ENCODE measurements at regions not wholly inside any gene's neighbourhood (a gene's known extent, or its start where the extent isn't known, plus 50 kb on each side); places are given as distances from the start of the nearest gene placed in this dataset.

DNA sequence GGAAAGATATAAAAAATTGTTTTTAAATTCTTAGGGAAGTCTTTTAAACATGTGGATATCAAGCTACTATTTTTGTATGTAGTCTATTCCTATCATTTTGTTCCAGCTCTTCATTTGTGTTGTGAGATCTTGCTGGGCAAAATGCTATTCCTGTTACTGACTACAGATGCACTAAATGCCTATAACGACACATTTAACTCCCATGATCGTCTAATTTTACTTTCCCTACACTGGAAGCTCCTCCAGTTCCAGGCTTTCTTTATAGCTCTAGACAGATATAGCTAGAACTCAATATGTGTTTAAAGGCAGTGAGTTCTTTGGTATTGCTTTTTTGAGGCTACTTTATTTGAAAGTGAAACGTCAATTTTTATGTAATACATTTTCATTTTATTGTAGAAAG, 971.5 kb upstream of the CITED2 start (continued):
- TF ChIP-seq GTF2F1 (IDR thresholded peaks at IDR 0.05; ENCODE audit: low read depth, low read length) (no peak), GABPA (tag; conservative IDR thresholded peaks at IDR 0.05; ENCODE audit: low read depth) (no peak)
- TF ChIP-seq, protein P1, sequence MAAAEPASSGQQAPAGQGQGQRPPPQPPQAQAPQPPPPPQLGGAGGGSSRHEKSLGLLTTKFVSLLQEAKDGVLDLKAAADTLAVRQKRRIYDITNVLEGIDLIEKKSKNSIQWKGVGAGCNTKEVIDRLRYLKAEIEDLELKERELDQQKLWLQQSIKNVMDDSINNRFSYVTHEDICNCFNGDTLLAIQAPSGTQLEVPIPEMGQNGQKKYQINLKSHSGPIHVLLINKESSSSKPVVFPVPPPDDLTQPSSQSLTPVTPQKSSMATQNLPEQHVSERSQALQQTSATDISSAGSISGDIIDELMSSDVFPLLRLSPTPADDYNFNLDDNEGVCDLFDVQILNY (CRISPR knock-in tag; IDR thresholded peaks at IDR 0.05): no peak

DNA sequence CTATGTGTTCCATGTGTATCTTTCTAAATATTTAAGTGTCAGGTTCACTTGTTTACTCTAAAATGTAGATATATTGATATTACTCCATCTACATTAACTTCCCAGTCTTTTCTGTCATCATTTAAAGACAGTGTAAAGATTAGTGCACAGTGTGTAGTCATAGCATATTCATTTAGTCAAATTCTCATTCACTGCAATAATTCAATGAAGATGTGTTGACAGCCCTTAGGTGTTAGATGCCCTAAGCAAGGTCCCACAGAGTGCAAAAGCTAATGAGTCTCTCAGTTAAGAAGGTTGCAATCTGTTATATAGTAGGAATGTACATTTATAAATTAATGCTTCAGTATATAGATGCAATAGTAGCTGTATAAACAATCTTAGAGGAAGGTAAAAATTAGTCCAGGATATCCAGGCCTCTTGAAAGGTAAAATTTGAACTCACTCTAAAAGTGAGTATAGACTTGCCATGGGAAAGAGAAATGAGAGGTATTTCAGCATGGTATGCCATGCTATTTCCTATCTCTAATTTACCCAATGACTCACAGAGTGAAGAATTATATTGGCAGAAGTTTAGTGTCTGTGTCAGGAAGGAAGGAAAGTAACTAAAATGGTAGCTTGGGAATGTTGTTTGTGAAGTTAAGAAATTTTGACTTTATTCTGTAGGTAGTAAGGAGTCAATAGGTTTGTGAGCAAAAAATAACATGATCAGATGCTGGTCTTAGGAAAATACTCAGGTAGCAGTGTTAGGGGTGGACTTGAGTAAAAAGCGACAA, 969.9 kb upstream of the CITED2 start:
- Histone ChIP-seq H3K9me1 (ENCODE audit: control insufficient read depth, insufficient read depth, low read length) (no peaks in the 10 kb centered on the region), H3K79me2 (ENCODE audit: control insufficient read depth, insufficient read depth, low read length) (no peaks in the 10 kb centered on the region), H3K27ac (ENCODE audit: extremely low read depth, low read depth, low read length) (no peak overlapping the region), H3K4me3 (no peak overlapping the region), H4K20me1 (replicated peaks; ENCODE audit: control insufficient read depth, insufficient read depth, low read length) (no peaks in the 10 kb centered on the region), H3K9ac (ENCODE audit: insufficient read depth in 1 of 2, low read depth in 2 of 2, low read length in 2 of 2) (no peak overlapping the region), H3K36me3 (ENCODE audit: control insufficient read depth, insufficient read depth, low read length) (no peaks in the 10 kb centered on the region), H3K4me1 (replicated peaks in 1 of 2; ENCODE audit: control insufficient read depth in 2 of 2, insufficient read depth in 2 of 2, low read length in 2 of 2) (no peaks in the 10 kb centered on the region), H3K4me2 (ENCODE audit: insufficient read depth, low read length) (no peak overlapping the region), H3K9me3 (replicated peaks; ENCODE audit: control insufficient read depth, insufficient read depth, low read depth, low read length) (no peaks in the 10 kb centered on the region), H2AFZ (ENCODE audit: low read depth, low read length) (no peak overlapping the region), H3K27me3 (ENCODE audit: control insufficient read depth in 2 of 2, insufficient read depth in 2 of 2, low read length in 2 of 2) (no peaks in the 10 kb centered on the region)
- CTCF ChIA-PET (ENCODE audit: low intra/inter-chr PET ratio): no interaction called here
- in situ Hi-C loops (cut with MboI): no loop called here
- ATAC-seq (no peak), FAIRE-seq (no peak), DNase-seq (ENCODE audit: extremely low read depth in 1 of 4, low spot score in 3 of 4) (no peak)
- WGBS (ENCODE audit: insufficient coverage, low coverage, missing lambda C conversion rate): 71% methylated on average over 1 of the region's 1 CpG
- POLR2A ChIA-PET: interaction anchor here (0.8 to 2.0 kb wide), 2 partner anchors 10 to 1187 kb away, joined by 3 to 9 read pairs; no protein-coding TSS in a partner anchor
- no TSS peak for BruUV-seq (replicated peaks)
- intact Hi-C loops (cut with micrococcal nuclease): no loop called here
- TF ChIP-seq ZNF165 (CRISPR knock-in tag; IDR thresholded peaks at IDR 0.05; ENCODE audit: borderline replicate concordance): no peak
- TF ChIP-seq, protein P2, sequence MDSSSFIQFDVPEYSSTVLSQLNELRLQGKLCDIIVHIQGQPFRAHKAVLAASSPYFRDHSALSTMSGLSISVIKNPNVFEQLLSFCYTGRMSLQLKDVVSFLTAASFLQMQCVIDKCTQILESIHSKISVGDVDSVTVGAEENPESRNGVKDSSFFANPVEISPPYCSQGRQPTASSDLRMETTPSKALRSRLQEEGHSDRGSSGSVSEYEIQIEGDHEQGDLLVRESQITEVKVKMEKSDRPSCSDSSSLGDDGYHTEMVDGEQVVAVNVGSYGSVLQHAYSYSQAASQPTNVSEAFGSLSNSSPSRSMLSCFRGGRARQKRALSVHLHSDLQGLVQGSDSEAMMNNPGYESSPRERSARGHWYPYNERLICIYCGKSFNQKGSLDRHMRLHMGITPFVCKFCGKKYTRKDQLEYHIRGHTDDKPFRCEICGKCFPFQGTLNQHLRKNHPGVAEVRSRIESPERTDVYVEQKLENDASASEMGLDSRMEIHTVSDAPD (CRISPR knock-in tag; IDR thresholded peaks at IDR 0.05): no peak
- no peak for TF ChIP-seq NRF1 (conservative IDR thresholded peaks at IDR 0.05 in 1 of 2, IDR thresholded peaks at IDR 0.05 in 1 of 2)
- TF ChIP-seq TEAD2 (tag; IDR thresholded peaks at IDR 0.05): no peak
- no peak for TF ChIP-seq ZNF644 (tag; IDR thresholded peaks at IDR 0.05; ENCODE audit: low read depth)
- no peak for TF ChIP-seq TEAD4 (IDR thresholded peaks at IDR 0.05; ENCODE audit: low read length)
- no peak for TF ChIP-seq TEAD4 (CRISPR knock-in tag; IDR thresholded peaks at IDR 0.05; ENCODE audit: borderline replicate concordance)
- TF ChIP-seq, protein P3, sequence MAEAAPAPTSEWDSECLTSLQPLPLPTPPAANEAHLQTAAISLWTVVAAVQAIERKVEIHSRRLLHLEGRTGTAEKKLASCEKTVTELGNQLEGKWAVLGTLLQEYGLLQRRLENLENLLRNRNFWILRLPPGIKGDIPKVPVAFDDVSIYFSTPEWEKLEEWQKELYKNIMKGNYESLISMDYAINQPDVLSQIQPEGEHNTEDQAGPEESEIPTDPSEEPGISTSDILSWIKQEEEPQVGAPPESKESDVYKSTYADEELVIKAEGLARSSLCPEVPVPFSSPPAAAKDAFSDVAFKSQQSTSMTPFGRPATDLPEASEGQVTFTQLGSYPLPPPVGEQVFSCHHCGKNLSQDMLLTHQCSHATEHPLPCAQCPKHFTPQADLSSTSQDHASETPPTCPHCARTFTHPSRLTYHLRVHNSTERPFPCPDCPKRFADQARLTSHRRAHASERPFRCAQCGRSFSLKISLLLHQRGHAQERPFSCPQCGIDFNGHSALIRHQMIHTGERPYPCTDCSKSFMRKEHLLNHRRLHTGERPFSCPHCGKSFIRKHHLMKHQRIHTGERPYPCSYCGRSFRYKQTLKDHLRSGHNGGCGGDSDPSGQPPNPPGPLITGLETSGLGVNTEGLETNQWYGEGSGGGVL (CRISPR knock-in tag; IDR thresholded peaks at IDR 0.05): no peak
- TF ChIP-seq, protein P4, sequence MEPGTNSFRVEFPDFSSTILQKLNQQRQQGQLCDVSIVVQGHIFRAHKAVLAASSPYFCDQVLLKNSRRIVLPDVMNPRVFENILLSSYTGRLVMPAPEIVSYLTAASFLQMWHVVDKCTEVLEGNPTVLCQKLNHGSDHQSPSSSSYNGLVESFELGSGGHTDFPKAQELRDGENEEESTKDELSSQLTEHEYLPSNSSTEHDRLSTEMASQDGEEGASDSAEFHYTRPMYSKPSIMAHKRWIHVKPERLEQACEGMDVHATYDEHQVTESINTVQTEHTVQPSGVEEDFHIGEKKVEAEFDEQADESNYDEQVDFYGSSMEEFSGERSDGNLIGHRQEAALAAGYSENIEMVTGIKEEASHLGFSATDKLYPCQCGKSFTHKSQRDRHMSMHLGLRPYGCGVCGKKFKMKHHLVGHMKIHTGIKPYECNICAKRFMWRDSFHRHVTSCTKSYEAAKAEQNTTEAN (CRISPR knock-in tag; IDR thresholded peaks at IDR 0.05): no peak
- TF ChIP-seq, protein P5, sequence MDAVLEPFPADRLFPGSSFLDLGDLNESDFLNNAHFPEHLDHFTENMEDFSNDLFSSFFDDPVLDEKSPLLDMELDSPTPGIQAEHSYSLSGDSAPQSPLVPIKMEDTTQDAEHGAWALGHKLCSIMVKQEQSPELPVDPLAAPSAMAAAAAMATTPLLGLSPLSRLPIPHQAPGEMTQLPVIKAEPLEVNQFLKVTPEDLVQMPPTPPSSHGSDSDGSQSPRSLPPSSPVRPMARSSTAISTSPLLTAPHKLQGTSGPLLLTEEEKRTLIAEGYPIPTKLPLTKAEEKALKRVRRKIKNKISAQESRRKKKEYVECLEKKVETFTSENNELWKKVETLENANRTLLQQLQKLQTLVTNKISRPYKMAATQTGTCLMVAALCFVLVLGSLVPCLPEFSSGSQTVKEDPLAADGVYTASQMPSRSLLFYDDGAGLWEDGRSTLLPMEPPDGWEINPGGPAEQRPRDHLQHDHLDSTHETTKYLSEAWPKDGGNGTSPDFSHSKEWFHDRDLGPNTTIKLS (IDR thresholded peaks at IDR 0.05; ENCODE audit: borderline replicate concordance, low read depth): no peak
- no peak for TF ChIP-seq KHSRP (IDR thresholded peaks at IDR 0.05)

Measured in K562 (cell line).